OCI-LY1 (cell line): ENCODE measurements at regions not wholly inside any gene's neighbourhood (a gene's known extent, or its start where the extent isn't known, plus 50 kb on each side); places are given as distances from the start of the nearest gene placed in this dataset.

Source experiments
- H2AFZ ChIP-seq: fragments of 200-600 bp; sonication (generic), shearing (Covaris generic); 2 replicates; pipeline ENCODE4 v1.6.0; 2014; ENCODE audit warnings: antibody characterized with exemption, mild to moderate bottlenecking, low read length
- H3F3A ChIP-seq: fragments of 200-600 bp; sonication (generic), shearing (Covaris generic); 2 replicates; pipeline ENCODE4 v1.6.0; 2014; ENCODE audit warnings: mild to moderate bottlenecking, antibody characterized with exemption, low read length, moderate library complexity; ENCODE audit not compliant: insufficient read depth
- H3K27ac ChIP-seq: fragments of 200-600 bp; sonication (generic); 2 replicates; pipeline ENCODE4 v1.5.1; 2014; ENCODE audit warnings: low read length, mixed run types, mild to moderate bottlenecking, low read depth; ENCODE audit not compliant: poor library complexity, severe bottlenecking
- H3K27me3 ChIP-seq: fragments of 200-600 bp; sonication (generic); 2 replicates; pipeline ENCODE4 v1.6.0; 2014; ENCODE audit warnings: antibody characterized with exemption, mild to moderate bottlenecking, low read length, moderate library complexity; ENCODE audit not compliant: insufficient read depth
- H3K36me3 ChIP-seq: fragments of 200-600 bp; sonication (generic); 2 replicates; pipeline ENCODE4 v1.6.1; 2014; ENCODE audit warnings: mild to moderate bottlenecking, antibody characterized with exemption, low read length, moderate library complexity, mixed read lengths; ENCODE audit not compliant: insufficient read depth
- H3K4me1 ChIP-seq: fragments of 200-600 bp; sonication (generic); 2 replicates; pipeline ENCODE4 v1.5.1; 2014; ENCODE audit warnings: mild to moderate bottlenecking, low read length, moderate library complexity; ENCODE audit not compliant: insufficient read depth, severe bottlenecking
- H3K4me2 ChIP-seq: fragments of 200-600 bp; sonication (generic), shearing (Covaris generic); 2 replicates; pipeline ENCODE4 v1.6.1; 2014; ENCODE audit warnings: low read length
- H3K4me3 ChIP-seq: fragments of 200-600 bp; sonication (generic); 2 replicates; pipeline ENCODE4 v1.5.1; 2014; ENCODE audit warnings: low read length, low read depth, mild to moderate bottlenecking, mixed read lengths; ENCODE audit not compliant: poor library complexity, severe bottlenecking
- H3K79me2 ChIP-seq: fragments of 200-600 bp; shearing (Covaris generic); 2 replicates; pipeline ENCODE4 v1.6.1; 2016; ENCODE audit warnings: mixed run types, low read length, mixed read lengths; ENCODE audit not compliant: insufficient read depth
- H3K9ac ChIP-seq: fragments of 200-600 bp; sonication (generic), shearing (Covaris generic); 2 replicates; pipeline ENCODE4 v1.6.1; 2014; ENCODE audit warnings: mild to moderate bottlenecking, low read length, mixed read lengths
- H3K9me2 ChIP-seq: fragments of 200-600 bp; sonication (generic), shearing (Covaris generic); 2 replicates; pipeline ENCODE4 v1.6.1; 2014; ENCODE audit warnings: low read depth, mild to moderate bottlenecking, low read length, mixed read lengths
- H3K9me3 ChIP-seq: fragments of 200-600 bp; shearing (Covaris generic); 2 replicates; pipeline ENCODE4 v1.6.1; 2014; ENCODE audit warnings: low read length, mixed read lengths
- H4K20me1 ChIP-seq: fragments of 200-600 bp; sonication (generic), shearing (Covaris generic); 2 replicates; pipeline ENCODE4 v1.6.0; 2016; ENCODE audit warnings: mild to moderate bottlenecking, low read length; ENCODE audit not compliant: insufficient read depth
- CTCF ChIP-seq: fragments of 200-600 bp; sonication (generic), shearing (Covaris generic); IDR thresholded peaks from 2 replicates; pipeline ENCODE4 v1.5.1; 2017; ENCODE audit warnings: mild to moderate bottlenecking, antibody characterized with exemption, low read length, moderate library complexity, mixed read lengths
- EZH2 ChIP-seq: fragments of 200-600 bp; sonication (generic), shearing (Covaris generic); IDR thresholded peaks from 2 replicates; pipeline ENCODE4 v1.8.0; 2017; ENCODE audit warnings: borderline replicate concordance, mixed run types, mild to moderate bottlenecking, antibody characterized with exemption, low read length, moderate library complexity, mixed read lengths

GRCh38 chr9:82677086-82677485, 385.9 kb downstream of the RASEF start:
- no peaks in the 10 kb centered on the region for H3K36me3 ChIP-seq
- no peaks in the 10 kb centered on the region for H3K27me3 ChIP-seq
- TF ChIP-seq CTCF (no peak), EZH2 (no peak)
- H3K9me2 ChIP-seq: no peaks in the 10 kb centered on the region
- H3K9ac ChIP-seq: no peak overlapping the region
- H3K79me2 ChIP-seq: no peaks in the 10 kb centered on the region
- H3K4me1 ChIP-seq: no peaks in the 10 kb centered on the region
- H3K9me3 ChIP-seq: no peaks in the 10 kb centered on the region
- no peak overlapping the region for H3K27ac ChIP-seq
- H3F3A ChIP-seq: no peaks in the 10 kb centered on the region
- no peak overlapping the region for H3K4me2 ChIP-seq
- no peaks in the 10 kb centered on the region for H4K20me1 ChIP-seq
- H3K4me3 ChIP-seq: no peak overlapping the region
- no peak overlapping the region for H2AFZ ChIP-seq

GRCh38 chr9:82679472-82679871, 383.5 kb downstream of the RASEF start:
- H3F3A ChIP-seq: no peaks in the 10 kb centered on the region
- H3K36me3 ChIP-seq: no peaks in the 10 kb centered on the region
- no peaks in the 10 kb centered on the region for H3K9me3 ChIP-seq
- no peaks in the 10 kb centered on the region for H3K9me2 ChIP-seq
- no peak for TF ChIP-seq CTCF
- no peak for TF ChIP-seq EZH2
- no peaks in the 10 kb centered on the region for H3K79me2 ChIP-seq
- no peak overlapping the region for H3K9ac ChIP-seq
- no peak overlapping the region for H3K27ac ChIP-seq
- no peak overlapping the region for H3K4me3 ChIP-seq
- no peaks in the 10 kb centered on the region for H4K20me1 ChIP-seq
- H2AFZ ChIP-seq: no peak overlapping the region
- no peaks in the 10 kb centered on the region for H3K4me1 ChIP-seq
- no peak overlapping the region for H3K4me2 ChIP-seq
- no peaks in the 10 kb centered on the region for H3K27me3 ChIP-seq

- TF ChIP-seq CTCF: no peak
- no peak for TF ChIP-seq EZH2
- H3F3A ChIP-seq: no peaks in the 10 kb centered on the region
- no peak overlapping the region for H3K4me2 ChIP-seq
- no peaks in the 10 kb centered on the region for H3K4me1 ChIP-seq
- H3K9me3 ChIP-seq: no peaks in the 10 kb centered on the region
- no peak overlapping the region for H2AFZ ChIP-seq
- no peak overlapping the region for H3K27ac ChIP-seq
- H4K20me1 ChIP-seq: no peaks in the 10 kb centered on the region
- no peak overlapping the region for H3K4me3 ChIP-seq
- H3K9ac ChIP-seq: no peak overlapping the region
- no peaks in the 10 kb centered on the region for H3K36me3 ChIP-seq
- no peaks in the 10 kb centered on the region for H3K79me2 ChIP-seq
- no peaks in the 10 kb centered on the region for H3K9me2 ChIP-seq
- no peaks in the 10 kb centered on the region for H3K27me3 ChIP-seq
Measured at GRCh38 chr9:82680179-82680935, 382.6 kb downstream of the RASEF start.
